Panc1 (cell line): ENCODE measurements at regions not wholly inside any gene's neighbourhood (a gene's known extent, or its start where the extent isn't known, plus 50 kb on each side); places are given as distances from the start of the nearest gene placed in this dataset.

Experiments
- ATAC-seq: fragments of 200-7000 bp; cut with Tn5 transposase; 2 replicates; pipeline ENCODE4 v1.9.1; 2020; ENCODE audit warnings: mild to moderate bottlenecking, moderate library complexity
- BruUV-seq: library from RNA; stranded (reverse); fragments of 400-500 nt; replicated peaks from 2 replicates; lab custom pipeline; 2021; lab: Mats Ljungman, UMichigan
- CTCF ChIA-PET: fragments of 300-600 bp; sonication (Branson Sonifier 250); formaldehyde crosslinking; loops from one replicate; lab custom pipeline; 2022; ENCODE audit warnings: antibody characterized with exemption; lab: Charles Lee
- POLR2A ChIA-PET: fragments of 300-600 bp; sonication (Branson Sonifier 250); formaldehyde crosslinking; loops from one replicate; lab custom pipeline; 2022; ENCODE audit warnings: antibody characterized with exemption; lab: Charles Lee
- DNase-seq: peaks from one replicate; pipeline ENCODE4 v3.0.0-alpha.2; 2010; ENCODE audit warnings: low read depth, low spot score
- H3K27ac ChIP-seq: 2 replicates; pipeline ENCODE4 v1.5.1; 2011; ENCODE audit warnings: mild to moderate bottlenecking, low read length, inconsistent platforms
- H3K27me3 ChIP-seq: fragments of 200-500 bp; sonication (Bioruptor generic); 2 replicates; pipeline ENCODE4 v1.6.0; 2014; ENCODE audit warnings: low read length, inconsistent platforms; ENCODE audit not compliant: control insufficient read depth, insufficient read depth
- H3K36me3 ChIP-seq: fragments of 200-500 bp; sonication (Bioruptor generic); 2 replicates; pipeline ENCODE4 v1.5.1; 2014; ENCODE audit warnings: inconsistent platforms, mild to moderate bottlenecking, low read length, moderate library complexity; ENCODE audit not compliant: control insufficient read depth, insufficient read depth
- H3K4me1 ChIP-seq: 2 replicates; pipeline ENCODE4 v1.5.1; 2011; ENCODE audit warnings: inconsistent platforms, mild to moderate bottlenecking, low read length, moderate library complexity; ENCODE audit not compliant: control insufficient read depth, insufficient read depth
- H3K4me3 ChIP-seq, 2 experiments: 2 replicates each; pipeline ENCODE4 v1.5.1; 2011 to 2012; ENCODE audit warnings: low read depth in 2 of 2, low read length in 2 of 2, mild to moderate bottlenecking in 2 of 2, inconsistent platforms in 1 of 2, moderate library complexity in 1 of 2
- H3K9me3 ChIP-seq: fragments of 200-500 bp; sonication (Bioruptor generic); 2 replicates; pipeline ENCODE4 v1.5.1; 2014; ENCODE audit warnings: low read depth, mild to moderate bottlenecking, inconsistent platforms, low read length, moderate library complexity; ENCODE audit not compliant: control insufficient read depth, insufficient read depth
- CTCF ChIP-seq: fragments of 450-650 bp; IDR thresholded peaks from 2 replicates; pipeline ENCODE4 v1.5.1; 2017; ENCODE audit warnings: mild to moderate bottlenecking
- POLR2AphosphoS5 ChIP-seq: IDR thresholded peaks from 2 replicates; pipeline ENCODE4 v1.6.1; 2012; ENCODE audit warnings: mild to moderate bottlenecking, low read depth, low read length, moderate library complexity
- SIN3A ChIP-seq: IDR thresholded peaks from 2 replicates; pipeline ENCODE4 v1.6.1; 2012; ENCODE audit warnings: low read depth, mild to moderate bottlenecking, low read length, moderate library complexity, borderline replicate concordance; ENCODE audit not compliant: insufficient read depth
- TCF7L2 ChIP-seq: IDR thresholded peaks from 2 replicates; pipeline ENCODE4 v1.6.1; 2011; ENCODE audit warnings: mild to moderate bottlenecking, low read depth, low read length, inconsistent platforms
- in situ Hi-C: cut with HindIII; loops from 2 replicates; pipeline ENCODE4 v1.10.0; 2016; ENCODE audit warnings: low sequenced_read_pairs, low pct_unique_long_range_greater_than_20kb
- intact Hi-C: fragments of 100-400 bp; cut with micrococcal nuclease; formaldehyde crosslinking; loops from one replicate; pipeline ENCODE4 v1.10.0; 2022; ENCODE audit not compliant: unreplicated experiment
- TF ChIP-seq, protein P1 (sequence below), 2 experiments: IDR thresholded peaks; 2 replicates each; pipeline ENCODE4 v1.6.1; 2011 to 2012; ENCODE audit warnings: low read depth in 2 of 2, control low read depth in 1 of 2, low read length in 1 of 2, mild to moderate bottlenecking in 1 of 2, moderate library complexity in 1 of 2; ENCODE audit not compliant: insufficient read depth in 1 of 2

- TF ChIP-seq TCF7L2 (no peak), SIN3A (no peak)
- Histone ChIP-seq H3K27ac (no peak overlapping the region), H3K4me1 (no peaks in the 10 kb centered on the region), H3K36me3 (no peaks in the 10 kb centered on the region), H3K4me3 (no peak overlapping the region), H3K9me3 (no peaks in the 10 kb centered on the region), H3K27me3 (no peaks in the 10 kb centered on the region)
- CTCF ChIA-PET: no interaction called here
- ATAC-seq (no peak), DNase-seq (no peak)
- intact Hi-C loops: no loop called here
- no TSS peak for BruUV-seq
- POLR2A ChIA-PET: no interaction called here
- in situ Hi-C loops: no loop called here
These were observed 240.8 kb upstream of the LHX5 start for GRCh38 chr12:113712481-113712880.

DNA sequence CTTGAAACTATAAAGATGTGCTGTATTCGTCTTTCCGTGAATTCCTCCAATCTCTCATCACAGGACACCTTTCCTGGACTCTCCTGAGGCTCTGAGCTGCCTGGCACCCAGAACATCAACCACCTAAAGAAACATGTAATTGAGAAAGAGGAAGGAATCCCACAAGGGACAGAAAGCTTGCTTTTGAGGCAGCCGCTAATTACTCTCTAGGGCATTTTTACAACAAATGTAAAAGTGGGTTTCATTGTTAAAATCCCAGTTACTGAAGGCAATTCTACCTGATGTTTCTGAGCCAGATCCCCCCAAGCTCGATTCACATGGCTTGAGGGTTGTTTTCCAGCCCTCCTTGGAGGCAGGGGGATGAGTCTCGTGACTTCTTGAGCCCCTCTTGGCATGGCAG is 238.5 kb upstream of the LHX5 start:
- intact Hi-C loops (no loop called here), in situ Hi-C loops (no loop called here)
- TF ChIP-seq CTCF (no peak), SIN3A (no peak), TCF7L2 (no peak), POLR2AphosphoS5 (no peak)
- TF ChIP-seq, protein P1, sequence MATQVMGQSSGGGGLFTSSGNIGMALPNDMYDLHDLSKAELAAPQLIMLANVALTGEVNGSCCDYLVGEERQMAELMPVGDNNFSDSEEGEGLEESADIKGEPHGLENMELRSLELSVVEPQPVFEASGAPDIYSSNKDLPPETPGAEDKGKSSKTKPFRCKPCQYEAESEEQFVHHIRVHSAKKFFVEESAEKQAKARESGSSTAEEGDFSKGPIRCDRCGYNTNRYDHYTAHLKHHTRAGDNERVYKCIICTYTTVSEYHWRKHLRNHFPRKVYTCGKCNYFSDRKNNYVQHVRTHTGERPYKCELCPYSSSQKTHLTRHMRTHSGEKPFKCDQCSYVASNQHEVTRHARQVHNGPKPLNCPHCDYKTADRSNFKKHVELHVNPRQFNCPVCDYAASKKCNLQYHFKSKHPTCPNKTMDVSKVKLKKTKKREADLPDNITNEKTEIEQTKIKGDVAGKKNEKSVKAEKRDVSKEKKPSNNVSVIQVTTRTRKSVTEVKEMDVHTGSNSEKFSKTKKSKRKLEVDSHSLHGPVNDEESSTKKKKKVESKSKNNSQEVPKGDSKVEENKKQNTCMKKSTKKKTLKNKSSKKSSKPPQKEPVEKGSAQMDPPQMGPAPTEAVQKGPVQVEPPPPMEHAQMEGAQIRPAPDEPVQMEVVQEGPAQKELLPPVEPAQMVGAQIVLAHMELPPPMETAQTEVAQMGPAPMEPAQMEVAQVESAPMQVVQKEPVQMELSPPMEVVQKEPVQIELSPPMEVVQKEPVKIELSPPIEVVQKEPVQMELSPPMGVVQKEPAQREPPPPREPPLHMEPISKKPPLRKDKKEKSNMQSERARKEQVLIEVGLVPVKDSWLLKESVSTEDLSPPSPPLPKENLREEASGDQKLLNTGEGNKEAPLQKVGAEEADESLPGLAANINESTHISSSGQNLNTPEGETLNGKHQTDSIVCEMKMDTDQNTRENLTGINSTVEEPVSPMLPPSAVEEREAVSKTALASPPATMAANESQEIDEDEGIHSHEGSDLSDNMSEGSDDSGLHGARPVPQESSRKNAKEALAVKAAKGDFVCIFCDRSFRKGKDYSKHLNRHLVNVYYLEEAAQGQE (IDR thresholded peaks at IDR 0.05; ENCODE audit: insufficient read depth in 1 of 2, low read depth in 2 of 2, low read length in 1 of 2): no peak
- ChIA-PET CTCF (no interaction called here), POLR2A (interaction anchor here (0.6 kb wide), 1 partner anchor 72 kb away, joined by 3 read pairs; no protein-coding TSS in a partner anchor)
- DNase-seq: no peak
- Histone ChIP-seq H3K27ac (no peak overlapping the region), H3K27me3 (no peaks in the 10 kb centered on the region), H3K4me3 (no peak overlapping the region), H3K4me1 (no peaks in the 10 kb centered on the region), H3K9me3 (no peaks in the 10 kb centered on the region), H3K36me3 (no peaks in the 10 kb centered on the region)
- BruUV-seq: no TSS peak
- ATAC-seq: no peak

DNA sequence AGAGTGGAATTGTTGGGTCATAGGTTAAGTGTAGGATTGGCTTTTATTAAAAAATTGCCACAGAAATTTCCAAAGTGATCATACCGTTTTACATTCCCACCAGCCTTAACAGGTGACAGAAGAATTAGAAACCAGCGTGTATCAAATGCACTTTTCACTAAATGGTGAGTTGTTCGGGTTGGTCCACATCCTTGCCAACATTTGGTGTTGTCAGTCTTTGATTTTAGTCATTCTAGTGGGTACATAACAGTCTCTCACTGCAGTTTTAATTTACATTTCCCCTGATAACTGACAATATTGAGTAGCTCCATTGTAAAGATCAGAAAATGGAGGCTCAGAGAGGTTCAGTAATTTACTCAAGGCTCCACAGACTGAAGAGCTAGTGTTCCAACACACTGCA is 237.8 kb upstream of the LHX5 start:
- no peak for TF ChIP-seq POLR2AphosphoS5
- Histone ChIP-seq H3K4me1 (no peaks in the 10 kb centered on the region), H3K27ac (no peak overlapping the region), H3K9me3 (no peaks in the 10 kb centered on the region), H3K4me3 (no peak overlapping the region), H3K27me3 (0 out of 2 replicates have a peak, but pooled peaks cover 2% of the 10 kb centered on the region), H3K36me3 (no peaks in the 10 kb centered on the region)
- ATAC-seq: no peak
- DNase-seq: no peak
- ChIA-PET CTCF (no interaction called here), POLR2A (interaction anchor here (0.6 kb wide), 1 partner anchor 73 kb away, joined by 3 read pairs; no protein-coding TSS in a partner anchor)
- in situ Hi-C loops: no loop called here
- BruUV-seq: no TSS peak
- intact Hi-C loops: no loop called here
